ENCODE measurements at regions not wholly inside any gene's neighbourhood (a gene's known extent, or its start where the extent isn't known, plus 50 kb on each side); places are given as distances from the start of the nearest gene placed in this dataset.

GRCh38 chr10:62578301-62578700 lies 204.1 kb downstream of the ZNF365 start:
- DNase-seq (ENCODE audit: low spot score) (no peak), ATAC-seq (no peak)
- Mint-ChIP-seq H3K36me3 (no peaks in the 10 kb centered on the region), H3K9me3 (no peaks in the 10 kb centered on the region), H3K4me1 (ENCODE audit: low read depth in 2 of 2) (no peaks in the 10 kb centered on the region), H3K27me3 (peaks cover 5 to 7% of the 10 kb centered on the region in 2 donors), H3K4me3 (no peak overlapping the region), H3K27ac (no peak overlapping the region)

GRCh38 chr10:62578916-62579315 lies 204.7 kb downstream of the ZNF365 start:
- H3K4me1 Mint-ChIP-seq (ENCODE audit: low read depth in 2 of 2), result peaks cover 0 to 2% of the 10 kb centered on the region in 2 donors
- peaks cover 7% of the 10 kb centered on the region in 2 donors for H3K27me3 Mint-ChIP-seq
- H3K9me3 Mint-ChIP-seq, result no peaks in the 10 kb centered on the region

GRCh38 chr10:62580396-62580795 lies 206.2 kb downstream of the ZNF365 start:
- no peak for ATAC-seq
- Mint-ChIP-seq H3K4me1 (ENCODE audit: low read depth in 2 of 2) (peaks cover 0 to 4% of the 10 kb centered on the region in 2 donors), H3K27ac (no peak overlapping the region)

More at GRCh38 chr10:62578916-62579315, 204.7 kb downstream of the ZNF365 start:
- DNase-seq (ENCODE audit: low spot score) (no peak), ATAC-seq (no peak)
- H3K36me3 Mint-ChIP-seq, result no peaks in the 10 kb centered on the region
- H3K27ac Mint-ChIP-seq, result no peak overlapping the region
- no peak overlapping the region for H3K4me3 Mint-ChIP-seq

GRCh38 chr10:62581351-62581750 lies 207.2 kb downstream of the ZNF365 start:
- Mint-ChIP-seq H3K9me3 (no peaks in the 10 kb centered on the region), H3K4me1 (ENCODE audit: low read depth in 2 of 2) (peaks cover 0 to 4% of the 10 kb centered on the region in 2 donors), H3K27ac (no peak overlapping the region), H3K4me3 (no peak overlapping the region), H3K36me3 (no peaks in the 10 kb centered on the region), H3K27me3 (peaks cover 8 to 9% of the 10 kb centered on the region in 2 donors)
- ATAC-seq (no peak), DNase-seq (ENCODE audit: low spot score) (no peak)

More at GRCh38 chr10:62580396-62580795, 206.2 kb downstream of the ZNF365 start:
- Mint-ChIP-seq H3K27me3 (peaks cover 3 to 9% of the 10 kb centered on the region in 2 donors), H3K36me3 (no peaks in the 10 kb centered on the region), H3K9me3 (no peaks in the 10 kb centered on the region), H3K4me3 (no peak overlapping the region)
- DNase-seq (ENCODE audit: low spot score), result no peak

GRCh38 chr10:62582101-62582705 lies 208.0 kb downstream of the ZNF365 start:
- H3K4me3 Mint-ChIP-seq, result no peak overlapping the region
- H3K36me3 Mint-ChIP-seq, result no peaks in the 10 kb centered on the region
- H3K27me3 Mint-ChIP-seq, result peaks cover 8 to 9% of the 10 kb centered on the region in 2 donors
- DNase-seq (ENCODE audit: low spot score) (no peak), ATAC-seq (no peak)
- no peaks in the 10 kb centered on the region for H3K9me3 Mint-ChIP-seq
- H3K27ac Mint-ChIP-seq, result no peak overlapping the region
- peaks cover 0 to 4% of the 10 kb centered on the region in 2 donors for H3K4me1 Mint-ChIP-seq (ENCODE audit: low read depth in 2 of 2)

GRCh38 chr10:62582804-62583208 lies 208.6 kb downstream of the ZNF365 start:
- DNase-seq (ENCODE audit: low spot score) (no peak), ATAC-seq (no peak)
- Mint-ChIP-seq H3K27me3 (peaks cover 8 to 9% of the 10 kb centered on the region in 2 donors), H3K9me3 (no peaks in the 10 kb centered on the region), H3K4me3 (no peak overlapping the region), H3K27ac (no peak overlapping the region), H3K36me3 (no peaks in the 10 kb centered on the region), H3K4me1 (ENCODE audit: low read depth in 2 of 2) (peaks cover 0 to 4% of the 10 kb centered on the region in 2 donors)

GRCh38 chr10:62583876-62584615 lies 209.9 kb downstream of the ZNF365 start:
- no peaks in the 10 kb centered on the region for H3K9me3 Mint-ChIP-seq
- H3K36me3 Mint-ChIP-seq, result no peaks in the 10 kb centered on the region
- peaks cover 0 to 4% of the 10 kb centered on the region in 2 donors for H3K4me1 Mint-ChIP-seq (ENCODE audit: low read depth in 2 of 2)
- no peak overlapping the region for H3K4me3 Mint-ChIP-seq
- H3K27ac Mint-ChIP-seq, result no peak overlapping the region
- DNase-seq (ENCODE audit: low spot score) (no peak), ATAC-seq (no peak)
- peaks cover 7 to 8% of the 10 kb centered on the region in 2 donors for H3K27me3 Mint-ChIP-seq

- Mint-ChIP-seq H3K4me3 (no peak overlapping the region), H3K27me3 (peaks cover 7 to 15% of the 10 kb centered on the region in 2 donors), H3K36me3 (no peaks in the 10 kb centered on the region), H3K27ac (no peak overlapping the region), H3K9me3 (no peaks in the 10 kb centered on the region), H3K4me1 (ENCODE audit: low read depth in 2 of 2) (peaks cover 0 to 4% of the 10 kb centered on the region in 2 donors)
- ATAC-seq (no peak), DNase-seq (ENCODE audit: low spot score) (no peak)
These were observed 210.6 kb downstream of the ZNF365 start for GRCh38 chr10:62584731-62585130.

- H3K27ac Mint-ChIP-seq, result no peak overlapping the region
- ATAC-seq, result no peak
These were observed 211.1 kb downstream of the ZNF365 start for GRCh38 chr10:62585211-62585775.

GRCh38 chr10:62587011-62587410 lies 212.8 kb downstream of the ZNF365 start:
- H3K9me3 Mint-ChIP-seq, result no peaks in the 10 kb centered on the region
- no peaks in the 10 kb centered on the region for H3K36me3 Mint-ChIP-seq
- H3K27me3 Mint-ChIP-seq, result peaks cover 13 to 17% of the 10 kb centered on the region in 2 donors
- no peak for DNase-seq (ENCODE audit: low spot score)
- no peak overlapping the region for H3K4me3 Mint-ChIP-seq
- peaks cover 0 to 7% of the 10 kb centered on the region in 2 donors for H3K4me1 Mint-ChIP-seq (ENCODE audit: low read depth in 2 of 2)
- H3K27ac Mint-ChIP-seq, result no peak overlapping the region
- ATAC-seq, result no peak

More at GRCh38 chr10:62585211-62585775, 211.1 kb downstream of the ZNF365 start:
- Mint-ChIP-seq H3K4me1 (ENCODE audit: low read depth in 2 of 2) (peaks cover 0 to 7% of the 10 kb centered on the region in 2 donors), H3K27me3 (peaks cover 11 to 17% of the 10 kb centered on the region in 2 donors), H3K36me3 (no peaks in the 10 kb centered on the region), H3K9me3 (no peaks in the 10 kb centered on the region), H3K4me3 (no peak overlapping the region)
- no peak for DNase-seq (ENCODE audit: low spot score)

- DNase-seq (ENCODE audit: low spot score), result no peak
- Mint-ChIP-seq H3K27ac (no peak overlapping the region), H3K4me3 (no peak overlapping the region), H3K9me3 (no peaks in the 10 kb centered on the region), H3K4me1 (ENCODE audit: low read depth in 2 of 2) (peaks cover 0 to 7% of the 10 kb centered on the region in 2 donors), H3K36me3 (no peaks in the 10 kb centered on the region), H3K27me3 (peaks cover 16 to 17% of the 10 kb centered on the region in 2 donors)
- ATAC-seq, result no peak
These were observed 213.9 kb downstream of the ZNF365 start for GRCh38 chr10:62588116-62588515.

- ATAC-seq, result no peak
- H3K4me3 Mint-ChIP-seq, result no peak overlapping the region
- peaks cover 6 to 8% of the 10 kb centered on the region in 2 donors for H3K4me1 Mint-ChIP-seq (ENCODE audit: low read depth in 2 of 2)
These were observed 214.8 kb upstream of the ADO start for GRCh38 chr10:62589689-62590088.

GRCh38 chr10:62590306-62590705 lies 214.2 kb upstream of the ADO start:
- H3K27me3 Mint-ChIP-seq, result peaks cover 10 to 16% of the 10 kb centered on the region in 2 donors

More at GRCh38 chr10:62589689-62590088, 214.8 kb upstream of the ADO start:
- Mint-ChIP-seq H3K9me3 (no peaks in the 10 kb centered on the region), H3K27ac (no peak overlapping the region), H3K36me3 (no peaks in the 10 kb centered on the region), H3K27me3 (peaks cover 13 to 17% of the 10 kb centered on the region in 2 donors)
- no peak for DNase-seq (ENCODE audit: low spot score)

GRCh38 chr10:62594093-62594520 lies 210.4 kb upstream of the ADO start:
- Mint-ChIP-seq H3K36me3 (no peaks in the 10 kb centered on the region), H3K27me3 (peaks cover 8 to 10% of the 10 kb centered on the region in 2 donors), H3K4me1 (ENCODE audit: low read depth in 2 of 2) (peaks cover 10 to 12% of the 10 kb centered on the region in 2 donors), H3K4me3 (no peak overlapping the region), H3K27ac (peak overlapping the region in 1 of 2 donors; percentile 69), H3K9me3 (no peaks in the 10 kb centered on the region)
- ATAC-seq (peak; percentile 70 to 87), DNase-seq (ENCODE audit: low spot score) (no peak)

More at GRCh38 chr10:62590306-62590705, 214.2 kb upstream of the ADO start:
- ATAC-seq (no peak), DNase-seq (ENCODE audit: low spot score) (no peak)
- no peaks in the 10 kb centered on the region for H3K36me3 Mint-ChIP-seq
- no peak overlapping the region for H3K27ac Mint-ChIP-seq
- peaks cover 10 to 12% of the 10 kb centered on the region in 2 donors for H3K4me1 Mint-ChIP-seq (ENCODE audit: low read depth in 2 of 2)
- no peaks in the 10 kb centered on the region for H3K9me3 Mint-ChIP-seq
- no peak overlapping the region for H3K4me3 Mint-ChIP-seq
